Mesendoderm (in vitro differentiated cells): ENCODE measurements at regions not wholly inside any gene's neighbourhood (a gene's known extent, or its start where the extent isn't known, plus 50 kb on each side); places are given as distances from the start of the nearest gene placed in this dataset.
"Not testable (repeated sequence)": the region's sequence is repeated elsewhere in the genome, so short reads cannot be mapped to it uniquely, and the experiment has no call there.

Experiments used
- DNase-seq: peaks from one replicate; pipeline ENCODE4 v3.0.0; 2013
- H2AK5ac ChIP-seq: 2 replicates; pipeline ENCODE4 v1.6.1; 2013; ENCODE audit warnings: low read length, inconsistent platforms
- H2BK120ac ChIP-seq: 2 replicates; pipeline ENCODE4 v1.6.1; 2013; ENCODE audit warnings: low read depth, mild to moderate bottlenecking, low read length, moderate library complexity, mixed read lengths
- H2BK15ac ChIP-seq: replicated peaks from 2 replicates; pipeline ENCODE4 v1.6.1; 2013; ENCODE audit warnings: low read depth, mild to moderate bottlenecking, moderate library complexity
- H2BK5ac ChIP-seq: 2 replicates; pipeline ENCODE4 v1.6.1; 2013; ENCODE audit warnings: low read length, inconsistent platforms
- H3K18ac ChIP-seq: 2 replicates; pipeline ENCODE4 v1.6.1; 2013; ENCODE audit warnings: mild to moderate bottlenecking, low read length, mixed read lengths
- H3K23ac ChIP-seq: one replicate; pipeline ENCODE4 v1.6.1; 2013; ENCODE audit warnings: low read length
- H3K27ac ChIP-seq: 2 replicates; pipeline ENCODE4 v1.5.1; 2013; ENCODE audit warnings: low read depth, mild to moderate bottlenecking, inconsistent platforms, low read length, moderate library complexity
- H3K27me3 ChIP-seq: 2 replicates; pipeline ENCODE4 v1.6.1; 2013; ENCODE audit warnings: low read length, control low read depth, mild to moderate bottlenecking, inconsistent platforms; ENCODE audit not compliant: insufficient read depth, poor library complexity
- H3K36me3 ChIP-seq: 2 replicates; pipeline ENCODE4 v1.6.1; 2013; ENCODE audit warnings: low read length, inconsistent platforms; ENCODE audit not compliant: control insufficient read depth, insufficient read depth
- H3K4ac ChIP-seq: one replicate; pipeline ENCODE4 v1.6.1; 2013; ENCODE audit warnings: low read depth, mild to moderate bottlenecking, low read length, moderate library complexity
- H3K4me1 ChIP-seq: 2 replicates; pipeline ENCODE4 v1.6.1; 2013; ENCODE audit warnings: low read depth, low read length, inconsistent platforms; ENCODE audit not compliant: control insufficient read depth
- H3K4me2 ChIP-seq: 2 replicates; pipeline ENCODE4 v1.6.1; 2013; ENCODE audit warnings: low read length
- H3K4me3 ChIP-seq: 2 replicates; pipeline ENCODE4 v1.5.1; 2013; ENCODE audit warnings: mild to moderate bottlenecking, low read length
- H3K56ac ChIP-seq: one replicate; pipeline ENCODE4 v1.6.1; 2013; ENCODE audit warnings: low read length
- H3K79me1 ChIP-seq: 2 replicates; pipeline ENCODE4 v1.6.1; 2013; ENCODE audit warnings: low read length, inconsistent platforms
- H3K79me2 ChIP-seq: 2 replicates; pipeline ENCODE4 v1.6.1; 2013; ENCODE audit warnings: mild to moderate bottlenecking, low read length; ENCODE audit not compliant: control insufficient read depth, insufficient read depth
- H3K9ac ChIP-seq: 2 replicates; pipeline ENCODE4 v1.6.1; 2013; ENCODE audit warnings: low read length, inconsistent platforms
- H4K5ac ChIP-seq: one replicate; pipeline ENCODE4 v1.6.1; 2013; ENCODE audit warnings: low read length
- H4K8ac ChIP-seq: one replicate; pipeline ENCODE4 v1.6.1; 2013; ENCODE audit warnings: low read depth, mild to moderate bottlenecking, control low read depth, low read length, moderate library complexity
- whole genome bisulfite sequencing: extraction: QIAGEN DNeasy Blood & Tissue Kit; methylation state at CpG from one replicate; pipeline ENCODE4 v1.1.7; 2013; ENCODE audit warnings: low lambda C conversion rate, missing lambda C conversion rate; ENCODE audit not compliant: insufficient coverage; ENCODE audit errors: extremely low coverage; 5-methylcytosine and 5-hydroxymethylcytosine counted together

DNA sequence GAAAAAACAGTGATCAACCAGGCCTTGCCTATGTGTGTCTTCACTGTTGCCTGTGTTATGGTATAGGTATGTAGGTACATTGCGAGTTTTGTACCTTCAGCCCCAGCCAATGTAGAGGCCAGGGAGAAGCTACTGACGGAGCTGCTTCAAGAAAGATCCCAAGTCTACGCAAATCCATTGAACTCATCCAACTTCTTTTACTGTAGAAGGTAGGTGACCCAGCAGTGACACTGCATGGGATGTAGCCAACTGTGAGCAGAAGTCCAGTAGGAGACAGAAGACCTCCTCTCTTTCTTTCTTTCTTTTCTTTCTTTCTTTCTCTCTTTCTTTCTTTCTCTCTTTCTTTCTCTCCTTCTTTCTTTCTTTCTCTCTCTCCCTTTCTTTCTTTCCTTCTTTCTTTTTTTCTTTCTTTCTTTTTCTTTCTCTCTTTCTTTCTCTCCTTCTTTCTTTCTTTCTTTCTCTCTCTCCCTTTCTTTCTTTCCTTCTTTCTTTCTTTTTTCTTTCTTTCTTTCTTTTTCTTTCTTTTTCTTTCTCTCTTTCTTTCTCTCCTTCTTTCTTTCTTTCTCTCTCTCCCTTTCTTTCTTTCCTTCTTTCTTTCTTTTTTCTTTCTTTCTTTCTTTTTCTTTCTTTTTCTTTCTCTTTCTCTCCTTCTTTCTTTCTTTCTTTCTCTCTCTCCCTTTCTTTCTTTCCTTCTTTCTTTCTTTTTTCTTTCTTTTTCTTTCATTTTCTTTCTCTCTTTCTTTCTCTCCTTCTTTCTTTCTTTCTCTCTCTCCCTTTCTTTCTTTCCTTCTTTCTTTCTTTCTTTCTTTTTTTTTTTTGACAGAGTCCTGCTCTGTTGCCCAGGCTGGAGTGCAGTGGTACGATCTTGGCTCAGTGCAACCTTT, 88.7 kb upstream of the NCK2 start:
- not testable (repeated sequence) for H2AK5ac ChIP-seq, H3K4ac ChIP-seq, H2BK120ac ChIP-seq, H3K23ac ChIP-seq, H4K5ac ChIP-seq, H3K4me3 ChIP-seq, H3K56ac ChIP-seq, H2BK15ac ChIP-seq, H3K4me1 ChIP-seq, H3K27ac ChIP-seq, H3K79me1 ChIP-seq, H3K36me3 ChIP-seq, H3K79me2 ChIP-seq, H4K8ac ChIP-seq, H3K9ac ChIP-seq, H3K4me2 ChIP-seq, H2BK5ac ChIP-seq, H3K27me3 ChIP-seq, DNase-seq, H3K18ac ChIP-seq
- WGBS, result no CpG with 5 or more reads among the region's 4 CpGs

DNA sequence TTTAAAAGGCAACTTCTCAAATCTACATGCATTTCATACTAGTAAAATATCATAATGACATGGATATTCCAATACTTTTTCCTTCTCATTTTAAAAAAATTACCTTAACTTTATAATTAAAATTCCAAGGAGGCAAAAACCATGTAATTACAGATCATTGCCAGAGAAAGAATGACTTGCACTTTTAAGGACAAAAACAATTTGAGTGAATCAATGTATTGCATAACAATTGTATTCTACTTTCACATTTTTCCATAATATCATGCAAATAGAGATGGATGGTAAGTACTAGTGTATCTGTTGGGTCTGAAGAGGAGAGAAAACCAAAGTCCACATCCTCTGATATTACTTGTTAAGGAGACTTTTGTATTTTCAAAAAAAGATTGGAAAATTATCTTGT, 89.5 kb upstream of the NCK2 start:
- Histone ChIP-seq H3K4me3 (no peak overlapping the region), H3K79me2 (no peaks in the 10 kb centered on the region), H2AK5ac (no peak overlapping the region), H3K56ac (no peak overlapping the region), H3K4me2 (no peak overlapping the region), H2BK5ac (no peak overlapping the region), H2BK120ac (no peak overlapping the region), H3K36me3 (no peaks in the 10 kb centered on the region), H3K18ac (no peak overlapping the region), H2BK15ac (no peak overlapping the region), H3K27ac (no peak overlapping the region), H3K27me3 (no peaks in the 10 kb centered on the region), H4K8ac (no peak overlapping the region), H3K9ac (no peak overlapping the region), H3K23ac (no peak overlapping the region), H4K5ac (no peak overlapping the region), H3K4me1 (no peaks in the 10 kb centered on the region), H3K79me1 (no peaks in the 10 kb centered on the region), H3K4ac (no peak overlapping the region)
- no peak for DNase-seq

DNA sequence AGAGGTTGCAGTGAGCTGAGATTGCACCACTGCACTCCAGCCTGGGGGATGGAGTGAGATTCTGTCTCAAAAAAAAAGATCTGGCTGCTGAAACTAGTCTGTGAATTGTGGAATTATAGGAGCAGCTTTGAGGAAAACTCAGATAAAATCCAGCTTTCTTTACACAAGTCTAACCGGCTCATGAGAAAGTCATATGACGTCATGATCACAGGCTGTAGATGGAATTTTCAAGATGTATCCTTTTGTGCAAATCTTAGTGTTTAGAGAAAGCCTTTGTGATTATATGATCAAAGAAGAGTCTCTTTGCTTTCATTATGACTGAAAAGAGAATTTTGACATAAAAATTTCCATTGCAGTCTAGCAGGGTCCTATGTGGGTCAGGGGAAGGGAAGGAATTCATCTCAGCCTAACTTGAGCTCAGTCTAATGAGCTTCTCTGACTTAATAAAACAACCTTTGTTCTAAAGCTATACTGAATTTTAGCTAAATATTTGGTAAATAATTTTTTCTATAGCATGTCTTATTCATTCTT, 90.2 kb upstream of the NCK2 start:
- H4K5ac ChIP-seq, result no peak overlapping the region
- no peaks in the 10 kb centered on the region for H3K4me1 ChIP-seq
- H3K4me3 ChIP-seq, result no peak overlapping the region
- no peak overlapping the region for H2AK5ac ChIP-seq
- no peak overlapping the region for H2BK120ac ChIP-seq
- H3K4me2 ChIP-seq, result no peak overlapping the region
- no peak overlapping the region for H2BK5ac ChIP-seq
- no peak overlapping the region for H3K23ac ChIP-seq
- H2BK15ac ChIP-seq, result no peak overlapping the region
- H3K9ac ChIP-seq, result no peak overlapping the region
- DNase-seq, result no peak
- H3K79me2 ChIP-seq, result no peaks in the 10 kb centered on the region
- H3K4ac ChIP-seq, result no peak overlapping the region
- no peak overlapping the region for H4K8ac ChIP-seq
- WGBS, result no CpG with 5 or more reads among the region's 2 CpGs
- no peaks in the 10 kb centered on the region for H3K79me1 ChIP-seq
- H3K27ac ChIP-seq, result no peak overlapping the region
- no peak overlapping the region for H3K18ac ChIP-seq
- H3K56ac ChIP-seq, result no peak overlapping the region
- H3K27me3 ChIP-seq, result no peaks in the 10 kb centered on the region
- no peaks in the 10 kb centered on the region for H3K36me3 ChIP-seq

DNA sequence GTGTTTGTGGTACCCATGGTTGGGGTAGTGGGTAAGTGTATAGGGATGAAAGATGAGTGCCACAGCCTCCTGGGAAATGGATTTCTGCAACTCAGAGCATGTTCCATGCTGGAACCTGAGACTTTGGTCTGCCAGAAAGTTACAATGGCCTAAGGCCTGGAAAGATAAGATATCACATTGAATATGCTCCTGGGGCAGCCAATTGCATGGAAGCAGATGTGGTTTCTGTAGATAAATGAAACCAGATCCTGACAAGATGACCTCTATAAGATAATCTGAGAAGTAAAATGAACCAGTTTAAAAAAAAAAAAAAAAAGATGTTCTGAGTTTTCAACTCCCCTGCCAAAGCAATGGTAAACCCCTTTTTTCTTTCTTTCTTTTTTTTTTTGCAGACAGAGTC, 91.4 kb upstream of the NCK2 start:
- no peak overlapping the region for H3K56ac ChIP-seq

DNA sequence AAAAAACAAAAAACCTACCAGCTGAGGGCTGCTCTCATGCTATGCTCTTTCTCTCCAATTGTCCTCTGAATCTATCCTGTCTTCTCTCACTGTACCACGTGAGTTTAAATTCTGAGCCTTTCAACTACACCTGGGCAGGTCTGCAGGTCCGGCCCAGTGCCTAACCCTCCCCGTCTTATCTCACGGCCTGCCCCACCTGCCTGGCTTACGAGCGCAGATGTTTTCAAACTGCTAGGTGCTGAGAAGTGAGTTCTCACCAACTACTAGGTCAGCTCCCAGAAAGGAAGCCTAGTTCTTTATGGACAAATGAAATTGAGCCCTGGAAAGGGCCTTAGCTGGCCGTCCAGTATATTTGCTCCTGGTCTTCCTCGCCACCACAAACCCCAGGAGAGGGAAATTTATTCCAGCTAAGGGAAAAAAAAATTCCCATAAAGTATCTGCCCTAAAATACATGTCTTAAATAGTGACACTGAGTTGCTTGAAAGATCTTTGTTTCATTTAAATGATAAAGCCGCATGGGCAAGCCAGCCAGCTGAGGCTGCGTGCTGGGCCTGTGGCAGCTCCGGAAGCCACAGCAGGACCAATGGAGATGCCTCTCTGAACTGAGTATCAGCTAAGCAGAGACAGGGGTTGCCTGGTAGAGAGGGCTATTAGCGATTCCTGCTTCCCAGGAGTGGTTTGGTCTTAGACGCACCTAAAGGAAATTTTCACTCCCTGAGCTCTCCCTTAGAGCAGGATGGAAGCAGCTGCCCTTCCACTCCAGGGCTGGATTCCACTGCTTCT, 92.5 kb upstream of the NCK2 start:
- no peaks in the 10 kb centered on the region for H3K79me2 ChIP-seq
- H4K8ac ChIP-seq, result no peak overlapping the region
- no peaks in the 10 kb centered on the region for H3K79me1 ChIP-seq
- no peak overlapping the region for H2BK120ac ChIP-seq
- H3K4me1 ChIP-seq, result peaks cover 1% of the 10 kb centered on the region
- no peak for DNase-seq
- H3K23ac ChIP-seq, result no peak overlapping the region
- H4K5ac ChIP-seq, result no peak overlapping the region
- no peak overlapping the region for H3K18ac ChIP-seq
- no peak overlapping the region for H3K4me2 ChIP-seq
- no peak overlapping the region for H3K4me3 ChIP-seq
- no peak overlapping the region for H3K9ac ChIP-seq
- H3K27me3 ChIP-seq, result no peaks in the 10 kb centered on the region
- H2BK15ac ChIP-seq, result no peak overlapping the region
- no peak overlapping the region for H3K4ac ChIP-seq
- no peak overlapping the region for H2BK5ac ChIP-seq
- H2AK5ac ChIP-seq, result no peak overlapping the region
- H3K36me3 ChIP-seq, result no peaks in the 10 kb centered on the region
- H3K56ac ChIP-seq, result no peak overlapping the region
- H3K27ac ChIP-seq, result no peak overlapping the region
- WGBS, result no CpG with 5 or more reads among the region's 13 CpGs

More for the DNA sequence above, 91.4 kb upstream of the NCK2 start:
- Histone ChIP-seq H3K4me2 (no peak overlapping the region), H3K18ac (no peak overlapping the region), H4K5ac (no peak overlapping the region), H3K79me1 (no peaks in the 10 kb centered on the region), H3K9ac (no peak overlapping the region), H3K4me3 (no peak overlapping the region), H2AK5ac (no peak overlapping the region), H3K23ac (no peak overlapping the region), H4K8ac (no peak overlapping the region), H3K4me1 (no peaks in the 10 kb centered on the region), H3K36me3 (no peaks in the 10 kb centered on the region), H3K27ac (no peak overlapping the region), H2BK15ac (no peak overlapping the region), H2BK120ac (no peak overlapping the region), H3K27me3 (no peaks in the 10 kb centered on the region), H3K79me2 (no peaks in the 10 kb centered on the region), H3K4ac (no peak overlapping the region), H2BK5ac (no peak overlapping the region)
- DNase-seq, result peak; percentile 61
